HepG2 (cell line): ENCODE measurements at regions not wholly inside any gene's neighbourhood (a gene's known extent, or its start where the extent isn't known, plus 50 kb on each side); places are given as distances from the start of the nearest gene placed in this dataset.
A peak's percentile ranks its signal among the peaks of the same experiment; 100 is the strongest.

Experiments
- ATAC-seq: fragments of 200-7000 bp; cut with Tn5 transposase; 3 replicates; pipeline ENCODE4 v1.9.1; 2020; ENCODE audit warnings: mild to moderate bottlenecking, moderate library complexity
- BruUV-seq: library from RNA; stranded (reverse); fragments of 400-500 nt; replicated peaks from 2 replicates; lab custom pipeline; 2021; lab: Mats Ljungman, UMichigan
- CTCF ChIA-PET: fragments of 300-600 bp; formaldehyde crosslinking; extraction: SDS; loops from one replicate; lab custom pipeline; 2021; ENCODE audit warnings: low total read pairs, inconsistent platforms, low intra/inter-chr PET ratio; lab: Yijun Ruan, JAX
- POLR2A ChIA-PET: fragments of 350-600 bp; sonication (Branson Sonifier 250); formaldehyde crosslinking; loops from one replicate; lab custom pipeline; 2020; ENCODE audit warnings: antibody characterized with exemption, inconsistent platforms; lab: Yijun Ruan, JAX
- DNase-seq: peaks from one replicate; pipeline ENCODE4 v3.0.0-alpha.2; 2015; ENCODE audit warnings: low spot score
- FAIRE-seq: peaks from 3 replicates; lab custom pipeline; 2011; peaks lifted over from hg19 to GRCh38; lab: Jason Lieb, UNC
- H2AFZ ChIP-seq: one replicate; pipeline ENCODE4 v1.6.1; 2011; ENCODE audit warnings: low read length, inconsistent platforms
- H3K27ac ChIP-seq: fragments of 300-600 bp; 3 replicates; pipeline ENCODE4 v1.8.0; 2011; ENCODE audit warnings: mixed run types, mild to moderate bottlenecking, mixed read lengths, low read length, inconsistent platforms; ENCODE audit not compliant: insufficient read depth; ENCODE audit errors: extremely low read length
- H3K27me3 ChIP-seq, 2 experiments: fragments of 200-600 bp in 1 of 2; 2 replicates in 1 of 2; 3 replicates in 1 of 2; pipeline versions ENCODE4 v1.6.0 to v1.8.0; 2011; ENCODE audit warnings: low read length in 2 of 2, mild to moderate bottlenecking in 2 of 2, moderate library complexity in 2 of 2, inconsistent platforms in 1 of 2; ENCODE audit not compliant: insufficient read depth in 2 of 2, control insufficient read depth in 1 of 2
- H3K36me3 ChIP-seq, 2 experiments: fragments of 200-600 bp in 1 of 2; replicated peaks in 1 of 2; 2 replicates in 1 of 2; 3 replicates in 1 of 2; pipeline versions ENCODE4 v1.5.1 to v1.8.0; 2011; ENCODE audit warnings: low read length in 2 of 2, inconsistent platforms in 1 of 2; ENCODE audit not compliant: insufficient read depth in 2 of 2, control insufficient read depth in 1 of 2
- H3K4me1 ChIP-seq: 2 replicates; pipeline ENCODE4 v1.5.1; 2012; ENCODE audit warnings: low read length, inconsistent platforms; ENCODE audit not compliant: insufficient read depth
- H3K4me2 ChIP-seq: 2 replicates; pipeline ENCODE4 v1.6.0; 2011; ENCODE audit warnings: low read depth, low read length, inconsistent platforms
- H3K4me3 ChIP-seq, 3 experiments: fragments of 200-600 bp in 1 of 3; sonication (generic), shearing (Covaris generic) in 1 of 3; replicated peaks in 1 of 3; 2 replicates each; pipeline ENCODE4 v1.5.1; 2011 to 2016; ENCODE audit warnings: low read length in 3 of 3, inconsistent platforms in 2 of 3, low read depth in 2 of 3, mild to moderate bottlenecking in 2 of 3, control low read depth in 1 of 3, mixed read lengths in 1 of 3; ENCODE audit not compliant: insufficient read depth in 1 of 3
- H3K79me2 ChIP-seq: one replicate; pipeline ENCODE4 v1.6.1; 2011; ENCODE audit warnings: low read length, inconsistent platforms; ENCODE audit not compliant: insufficient read depth
- H3K9ac ChIP-seq: 2 replicates; pipeline ENCODE4 v1.6.0; 2011; ENCODE audit warnings: mild to moderate bottlenecking, low read depth, low read length, inconsistent platforms; ENCODE audit not compliant: insufficient read depth
- H3K9me3 ChIP-seq: 2 replicates; pipeline ENCODE4 v1.5.1; 2012; ENCODE audit warnings: mild to moderate bottlenecking, low read length
- H4K20me1 ChIP-seq: 2 replicates; pipeline ENCODE4 v1.6.0; 2011; ENCODE audit warnings: inconsistent platforms, mild to moderate bottlenecking, low read length, moderate library complexity; ENCODE audit not compliant: insufficient read depth
- ARID3A ChIP-seq: IDR thresholded peaks from 2 replicates; pipeline ENCODE4 v1.6.1; 2012; ENCODE audit warnings: low read depth, low read length, improper control_type of control experiment
- E2F5 ChIP-seq: sonication (generic); formaldehyde crosslinking; conservative IDR thresholded peaks from 2 replicates; pipeline ENCODE4 v1.4.0; 2020; ENCODE audit warnings: missing genetic modification reagents
- EEA1 ChIP-seq: sonication (generic); formaldehyde crosslinking; IDR thresholded peaks from 2 replicates; pipeline ENCODE4 v1.5.1; 2020; ENCODE audit warnings: mild to moderate bottlenecking, missing genetic modification reagents, borderline replicate concordance
- ETV5 ChIP-seq: IDR thresholded peaks from 2 replicates; pipeline ENCODE4 v1.6.1; 2018; ENCODE audit warnings: missing biosample characterization, missing genetic modification reagents, inconsistent platforms, borderline replicate concordance
- HMGXB4 ChIP-seq, 2 experiments: sonication (generic) in 1 of 2; formaldehyde crosslinking in 1 of 2; IDR thresholded peaks; 2 replicates each; pipeline versions ENCODE4 v1.4.0 to v1.6.1; 2018 to 2020; ENCODE audit warnings: missing genetic modification reagents in 2 of 2, borderline replicate concordance in 1 of 2, low read depth in 1 of 2, mild to moderate bottlenecking in 1 of 2, missing biosample characterization in 1 of 2
- MAFF ChIP-seq: IDR thresholded peaks from 2 replicates; pipeline ENCODE4 v1.6.1; 2011; ENCODE audit warnings: low read depth, low read length, improper control_type of control experiment
- MAFK ChIP-seq, 2 experiments: IDR thresholded peaks in 1 of 2; conservative IDR thresholded peaks in 1 of 2; 2 replicates each; pipeline ENCODE4 v1.6.1; 2011; ENCODE audit warnings: improper control_type of control experiment in 2 of 2, low read length in 2 of 2
- SNAPC5 ChIP-seq: sonication (generic); formaldehyde crosslinking; IDR thresholded peaks from 2 replicates; pipeline ENCODE4 v1.8.1; 2023; ENCODE audit warnings: mild to moderate bottlenecking, missing genetic modification reagents, borderline replicate concordance
- TRIM24 ChIP-seq: sonication (generic); formaldehyde crosslinking; IDR thresholded peaks from 2 replicates; pipeline ENCODE4 v1.8.0; 2022; ENCODE audit warnings: mild to moderate bottlenecking, missing genetic modification reagents
- ZBTB39 ChIP-seq: sonication (generic); formaldehyde crosslinking; IDR thresholded peaks from 2 replicates; pipeline ENCODE4 v1.5.0; 2020; ENCODE audit warnings: missing genetic modification reagents
- ZNF770 ChIP-seq: sonication (generic); formaldehyde crosslinking; IDR thresholded peaks from 2 replicates; pipeline ENCODE4 v1.5.0; 2020; ENCODE audit warnings: mild to moderate bottlenecking, missing genetic modification reagents
- in situ Hi-C: cut with HindIII; loops from 2 replicates; pipeline ENCODE4 v1.10.0; 2017; ENCODE audit warnings: low pct_unique_long_range_greater_than_20kb; ENCODE audit not compliant: extremely low pct_ligation_motif_present
- intact Hi-C: fragments of 100-400 bp; cut with micrococcal nuclease; formaldehyde crosslinking; loops from one replicate; pipeline ENCODE4 v1.10.0; 2022; ENCODE audit not compliant: unreplicated experiment

GRCh38 chr10:54947605-54948004 is 146.6 kb upstream of the PCDH15 start:
- intact Hi-C loops: no loop called here

More at GRCh38 chr10:54947605-54948004, 146.6 kb upstream of the PCDH15 start:
- Histone ChIP-seq H3K4me2 (no peak overlapping the region), H2AFZ (no peak overlapping the region), H3K4me3 (no peak overlapping the region), H3K9ac (no peak overlapping the region), H3K27ac (no peak overlapping the region), H3K27me3 (no peaks in the 10 kb centered on the region), H4K20me1 (no peaks in the 10 kb centered on the region), H3K4me1 (no peaks in the 10 kb centered on the region), H3K36me3 (no peaks in the 10 kb centered on the region), H3K9me3 (no peaks in the 10 kb centered on the region), H3K79me2 (no peaks in the 10 kb centered on the region)
- POLR2A ChIA-PET: no interaction called here
- ATAC-seq: no peak
- FAIRE-seq: no peak
- TF ChIP-seq TRIM24 (no peak), E2F5 (CRISPR knock-in tag) (no peak), SNAPC5 (CRISPR knock-in tag) (no peak), HMGXB4 (CRISPR knock-in tag; IDR thresholded peaks at IDR 0.05; ENCODE audit: borderline replicate concordance in 1 of 2, low read depth in 1 of 2) (no peak), ZBTB39 (no peak), ETV5 (CRISPR knock-in tag) (no peak), MAFF (0 out of 2 replicates have a peak, but pooled peaks have one; percentile 22), EEA1 (CRISPR knock-in tag) (no peak), MAFK (conservative IDR thresholded peaks at IDR 0.05 in 1 of 2, IDR thresholded peaks at IDR 0.05 in 1 of 2; ENCODE audit: low read length in 2 of 2) (peak; percentile 10 to 59; a peak in 2 of 4 replicates), ZNF770 (CRISPR knock-in tag) (no peak), ARID3A (no peak)
- CTCF ChIA-PET: no interaction called here
- DNase-seq: no peak
- BruUV-seq: no TSS peak
- in situ Hi-C loops: no loop called here
